ENCODE measurements at regions not wholly inside any gene's neighbourhood (a gene's known extent, or its start where the extent isn't known, plus 50 kb on each side); places are given as distances from the start of the nearest gene placed in this dataset.
"Not testable (repeated sequence)": the region's sequence is repeated elsewhere in the genome, so short reads cannot be mapped to it uniquely, and the experiment has no call there.

DNA sequence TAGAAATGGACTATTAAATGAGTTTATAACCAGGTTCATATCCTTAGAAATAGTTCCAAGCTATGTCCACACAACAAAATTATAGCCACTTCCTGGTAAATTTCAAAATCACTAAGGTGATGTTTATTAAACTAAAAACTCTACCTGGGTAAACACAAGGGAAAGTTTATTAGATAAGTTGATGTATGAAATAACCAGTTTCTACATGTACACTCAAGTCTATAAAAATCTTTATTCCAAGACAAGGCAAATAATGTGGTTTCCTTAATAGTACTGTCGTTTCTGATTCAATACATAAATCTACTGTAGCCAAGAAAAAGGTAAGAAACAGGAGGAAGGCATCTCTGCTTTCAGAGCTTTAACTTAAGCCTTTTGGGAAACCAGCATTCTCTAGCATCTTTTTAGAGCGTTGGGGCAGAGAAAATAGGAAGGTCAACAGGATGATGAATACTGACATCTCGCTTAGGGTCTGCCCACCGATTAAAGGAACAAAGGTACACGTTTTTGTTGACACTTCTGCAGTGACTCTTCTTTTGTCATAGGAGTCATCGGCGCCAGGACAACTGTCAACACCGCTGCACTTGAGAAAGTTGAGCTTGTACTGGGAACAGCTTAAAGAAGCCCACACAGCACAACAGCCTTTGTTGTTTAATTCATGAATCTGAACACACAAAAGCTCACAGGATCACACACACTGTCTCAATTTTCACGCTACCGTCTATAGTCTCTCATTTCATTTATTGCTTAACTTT, 513.6 kb downstream of the SLCO4C1 start:
- Mint-ChIP-seq H3K9me3 (peaks cover 24% of the 10 kb centered on the region), H3K36me3 (ENCODE audit: low read depth) (no peaks in the 10 kb centered on the region), H3K4me1 (ENCODE audit: low read depth) (no peaks in the 10 kb centered on the region), H3K27me3 (ENCODE audit: insufficient read depth) (no peaks in the 10 kb centered on the region; the same call in 1 of the 2 replicates), H3K27ac (no peak overlapping the region), H3K4me3 (no peak overlapping the region)
- TF ChIP-seq, protein P1, sequence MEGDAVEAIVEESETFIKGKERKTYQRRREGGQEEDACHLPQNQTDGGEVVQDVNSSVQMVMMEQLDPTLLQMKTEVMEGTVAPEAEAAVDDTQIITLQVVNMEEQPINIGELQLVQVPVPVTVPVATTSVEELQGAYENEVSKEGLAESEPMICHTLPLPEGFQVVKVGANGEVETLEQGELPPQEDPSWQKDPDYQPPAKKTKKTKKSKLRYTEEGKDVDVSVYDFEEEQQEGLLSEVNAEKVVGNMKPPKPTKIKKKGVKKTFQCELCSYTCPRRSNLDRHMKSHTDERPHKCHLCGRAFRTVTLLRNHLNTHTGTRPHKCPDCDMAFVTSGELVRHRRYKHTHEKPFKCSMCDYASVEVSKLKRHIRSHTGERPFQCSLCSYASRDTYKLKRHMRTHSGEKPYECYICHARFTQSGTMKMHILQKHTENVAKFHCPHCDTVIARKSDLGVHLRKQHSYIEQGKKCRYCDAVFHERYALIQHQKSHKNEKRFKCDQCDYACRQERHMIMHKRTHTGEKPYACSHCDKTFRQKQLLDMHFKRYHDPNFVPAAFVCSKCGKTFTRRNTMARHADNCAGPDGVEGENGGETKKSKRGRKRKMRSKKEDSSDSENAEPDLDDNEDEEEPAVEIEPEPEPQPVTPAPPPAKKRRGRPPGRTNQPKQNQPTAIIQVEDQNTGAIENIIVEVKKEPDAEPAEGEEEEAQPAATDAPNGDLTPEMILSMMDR (IDR thresholded peaks at IDR 0.05), result no peak
- DNase-seq, result no peak

DNA sequence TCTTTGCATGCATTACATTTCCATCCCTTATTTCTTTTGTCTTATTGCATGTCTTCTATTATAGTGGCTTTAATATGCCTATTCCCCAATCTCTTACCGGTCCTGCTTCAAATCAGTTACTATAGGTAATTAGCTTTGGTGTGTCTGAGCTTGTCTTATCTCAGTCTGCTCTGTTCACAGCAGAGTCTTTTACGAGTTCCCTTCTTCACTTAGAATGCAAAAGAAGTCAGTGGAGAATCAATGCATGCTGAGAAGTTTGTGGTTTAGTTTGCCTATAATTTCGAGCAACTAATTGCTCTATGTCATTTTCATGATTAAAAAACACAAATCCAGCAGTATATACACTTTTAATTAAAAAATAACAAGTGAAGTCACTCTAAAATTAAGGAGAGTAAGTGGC, 545.0 kb downstream of the SLCO4C1 start:
- H3K4me3 Mint-ChIP-seq, result no peak overlapping the region
- peaks cover 28% of the 10 kb centered on the region for H3K9me3 Mint-ChIP-seq
- H3K27ac Mint-ChIP-seq, result no peak overlapping the region
- no peaks in the 10 kb centered on the region for H3K36me3 Mint-ChIP-seq (ENCODE audit: low read depth)
- no peaks in the 10 kb centered on the region; the same call in 1 of the 2 replicates for H3K27me3 Mint-ChIP-seq (ENCODE audit: insufficient read depth)
- TF ChIP-seq, protein P1 (IDR thresholded peaks at IDR 0.05), result no peak
- H3K4me1 Mint-ChIP-seq (ENCODE audit: low read depth), result no peaks in the 10 kb centered on the region
- no peak for DNase-seq

DNA sequence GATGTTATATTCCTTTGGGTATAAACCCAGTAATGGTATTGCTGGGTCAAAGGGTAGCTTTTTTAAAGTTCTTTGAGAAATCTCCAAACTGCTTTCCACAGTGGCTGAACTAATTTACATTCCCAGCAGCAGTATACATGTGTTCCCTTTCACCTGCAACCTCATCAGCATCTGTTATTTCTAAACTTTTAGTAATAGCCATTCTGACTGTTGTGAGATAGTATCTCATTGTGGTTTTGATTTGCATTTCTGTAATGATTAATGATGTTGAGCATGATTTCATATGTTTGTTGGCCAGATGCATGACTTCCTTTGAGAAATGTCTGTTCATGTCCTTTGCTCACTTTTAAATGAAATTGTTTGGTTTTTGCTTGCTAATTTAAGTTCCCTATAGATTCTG, 553.1 kb downstream of the SLCO4C1 start:
- H3K27me3 Mint-ChIP-seq (ENCODE audit: insufficient read depth); H3K4me1 Mint-ChIP-seq (ENCODE audit: low read depth); DNase-seq; H3K27ac Mint-ChIP-seq; H3K4me3 Mint-ChIP-seq; H3K36me3 Mint-ChIP-seq (ENCODE audit: low read depth): not testable (repeated sequence)
- peaks cover 32% of the 10 kb centered on the region for H3K9me3 Mint-ChIP-seq

DNA sequence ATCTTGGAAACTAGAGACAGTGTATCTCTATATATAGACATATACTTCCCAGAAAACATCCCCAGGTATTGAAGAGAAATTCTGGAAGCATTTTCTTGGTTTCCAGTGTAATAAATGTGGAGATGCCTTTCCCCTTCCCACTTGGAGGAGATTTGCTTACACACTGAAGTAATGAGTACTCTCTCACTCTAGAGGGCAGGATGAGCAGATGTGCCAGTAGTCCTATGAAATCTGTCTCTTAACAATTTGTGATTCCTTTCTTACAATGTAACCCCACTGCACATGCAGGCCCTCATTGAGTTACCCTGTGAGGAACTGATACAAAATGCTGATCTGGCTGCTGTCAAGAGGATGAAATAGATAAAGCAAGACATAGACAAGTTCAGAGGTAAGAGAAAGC, 567.2 kb downstream of the SLCO4C1 start:
- TF ChIP-seq, protein P1 (IDR thresholded peaks at IDR 0.05), result no peak
- Mint-ChIP-seq H3K4me1 (ENCODE audit: low read depth) (no peaks in the 10 kb centered on the region), H3K27me3 (ENCODE audit: insufficient read depth) (peaks cover 4% of the 10 kb centered on the region; the same call in 1 of the 2 replicates), H3K9me3 (peaks cover 20% of the 10 kb centered on the region), H3K27ac (no peak overlapping the region), H3K4me3 (no peak overlapping the region), H3K36me3 (ENCODE audit: low read depth) (no peaks in the 10 kb centered on the region)
- no peak for DNase-seq

DNA sequence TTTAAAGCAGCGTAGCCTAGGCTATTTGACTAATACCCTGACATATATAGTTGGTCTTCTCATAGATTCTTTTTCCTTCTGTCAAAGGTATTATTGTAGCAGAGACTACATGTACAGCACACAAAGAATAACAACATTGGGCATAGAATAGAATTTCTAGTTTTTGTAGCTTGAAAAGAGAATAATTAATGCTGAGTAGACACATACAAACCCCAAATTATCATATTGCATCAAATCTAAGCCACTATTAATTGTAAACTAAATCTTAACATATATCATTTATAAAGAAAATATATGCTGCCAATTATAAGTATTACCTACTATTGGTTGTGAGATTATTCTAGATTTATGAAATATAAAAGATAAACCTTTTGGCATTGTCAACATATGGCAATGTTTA, 574.5 kb downstream of the SLCO4C1 start:
- Mint-ChIP-seq H3K9me3 (peaks cover 14% of the 10 kb centered on the region), H3K4me1 (ENCODE audit: low read depth) (no peaks in the 10 kb centered on the region)

DNA sequence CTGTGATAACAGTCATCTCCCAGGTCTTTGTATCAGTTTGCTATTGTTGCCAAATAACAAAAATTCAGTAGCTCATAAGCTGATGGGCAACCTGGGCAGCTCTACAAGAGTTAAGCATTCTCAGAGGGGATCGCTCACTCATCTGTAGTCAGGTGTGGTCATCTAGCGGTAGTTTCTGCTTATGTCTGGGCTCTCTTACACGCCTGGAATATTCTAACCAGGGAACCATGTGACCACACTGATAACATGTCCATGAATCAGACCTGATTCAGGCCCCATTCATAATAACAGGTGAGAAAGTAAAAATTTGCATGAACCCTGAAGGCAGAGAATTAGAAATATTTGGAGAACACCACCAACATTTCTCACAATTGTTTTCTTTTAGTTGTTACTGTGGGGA, 576.1 kb downstream of the SLCO4C1 start:
- Mint-ChIP-seq H3K27ac (no peak overlapping the region), H3K27me3 (ENCODE audit: insufficient read depth) (no peaks in the 10 kb centered on the region), H3K9me3 (peaks cover 17% of the 10 kb centered on the region), H3K36me3 (ENCODE audit: low read depth) (peaks cover 5% of the 10 kb centered on the region), H3K4me3 (no peak overlapping the region), H3K4me1 (ENCODE audit: low read depth) (no peaks in the 10 kb centered on the region)
- TF ChIP-seq, protein P1 (IDR thresholded peaks at IDR 0.05), result no peak
- no peak for DNase-seq

More for the DNA sequence above, 574.5 kb downstream of the SLCO4C1 start:
- Mint-ChIP-seq H3K27ac (no peak overlapping the region), H3K27me3 (ENCODE audit: insufficient read depth) (no peaks in the 10 kb centered on the region), H3K4me3 (no peak overlapping the region), H3K36me3 (ENCODE audit: low read depth) (peaks cover 5% of the 10 kb centered on the region)
- no peak for DNase-seq
- TF ChIP-seq, protein P1 (IDR thresholded peaks at IDR 0.05), result no peak
